ENCODE measurements at regions not wholly inside any gene's neighbourhood (a gene's known extent, or its start where the extent isn't known, plus 50 kb on each side); places are given as distances from the start of the nearest gene placed in this dataset.
"Not testable (repeated sequence)": the region's sequence is repeated elsewhere in the genome, so short reads cannot be mapped to it uniquely, and the experiment has no call there.

DNA sequence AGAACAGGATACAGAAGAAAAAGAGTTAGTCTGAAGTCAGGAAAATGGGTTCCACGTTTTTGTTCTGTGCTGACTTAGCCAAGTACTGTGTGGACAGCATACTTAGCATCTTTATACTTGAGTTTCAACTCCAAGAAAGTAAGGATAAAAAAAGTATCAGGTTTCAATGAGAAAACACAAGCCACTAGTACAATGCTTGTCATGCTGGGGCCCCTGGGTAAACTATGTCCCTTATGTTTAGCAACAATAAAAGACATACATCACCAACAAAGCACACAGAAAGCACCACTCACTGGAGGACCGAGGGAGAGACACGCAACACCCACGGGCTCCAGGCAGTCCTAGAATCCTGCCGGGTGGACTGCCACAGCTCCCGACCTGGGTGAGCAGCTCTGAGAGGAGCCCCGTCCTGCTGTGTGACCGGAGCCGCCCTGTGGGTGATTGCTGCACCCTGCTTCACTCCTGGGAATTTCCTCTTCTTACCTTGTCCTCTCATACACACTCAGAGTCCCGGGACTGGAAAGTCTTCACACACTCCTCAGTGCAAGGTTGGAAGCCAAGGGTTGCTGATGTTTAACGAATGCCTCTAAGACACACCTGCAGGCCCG, 890.5 kb downstream of the BRD1 start:
- DNase-seq = no peak

DNA sequence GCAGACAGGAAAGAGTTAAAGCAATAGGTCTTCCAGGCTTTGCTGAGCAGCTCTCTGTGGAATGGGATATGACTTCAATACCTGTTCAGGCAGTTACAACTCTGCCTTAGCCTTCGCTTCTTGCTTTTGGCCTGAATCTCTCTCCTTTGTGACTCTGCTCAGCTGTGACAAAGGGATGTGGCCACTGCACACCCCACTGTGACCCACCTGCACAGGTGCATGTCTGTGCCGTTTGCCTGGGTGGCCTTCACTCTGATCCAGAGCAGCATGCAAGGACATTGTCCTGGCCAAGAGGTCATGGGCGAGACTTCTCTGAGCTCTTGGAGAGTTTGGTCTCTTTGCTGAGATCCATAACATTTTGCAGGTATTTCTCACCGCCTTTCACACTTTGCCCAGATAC, 891.3 kb downstream of the BRD1 start:
- no peak for DNase-seq

DNA sequence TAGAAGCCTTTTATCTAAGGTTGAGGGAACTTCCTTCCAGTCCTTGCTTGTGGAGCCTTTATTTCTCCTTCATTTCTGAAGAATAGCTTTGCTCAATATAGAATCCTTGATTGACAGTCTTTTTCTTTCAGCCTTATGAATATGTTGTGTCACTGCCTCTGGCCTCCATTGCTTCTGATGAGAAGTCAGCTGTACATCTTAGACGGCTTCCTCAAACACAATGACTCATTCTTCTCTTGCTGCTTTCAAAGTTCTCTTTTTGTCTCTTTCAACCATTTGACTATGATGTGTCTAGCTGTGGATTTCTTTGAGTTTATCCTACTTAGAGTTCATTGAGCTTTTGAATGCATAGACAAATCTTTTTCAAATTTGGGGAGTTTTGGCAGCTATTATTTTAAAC, 893.2 kb downstream of the BRD1 start:
- DNase-seq = no peak

DNA sequence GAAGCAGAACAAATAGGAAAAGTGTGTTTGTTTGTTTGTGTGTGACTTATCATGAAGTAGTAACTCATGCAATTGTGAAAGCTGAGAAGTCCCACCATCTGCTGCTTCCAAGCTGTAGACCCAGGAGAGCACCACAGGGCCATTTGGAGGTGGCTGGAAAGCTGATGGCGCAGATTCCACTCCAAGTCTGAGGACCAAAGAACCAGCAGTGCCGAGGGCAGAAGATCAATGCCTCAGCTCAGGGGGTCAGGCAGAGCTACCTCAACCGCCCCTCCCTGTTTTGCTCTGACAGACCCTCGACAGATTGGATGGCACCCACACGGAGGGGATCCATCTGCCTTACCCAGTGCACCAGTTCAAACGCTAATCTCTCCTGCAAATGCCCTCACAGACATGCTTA, 896.2 kb downstream of the BRD1 start:
- DNase-seq = no peak

DNA sequence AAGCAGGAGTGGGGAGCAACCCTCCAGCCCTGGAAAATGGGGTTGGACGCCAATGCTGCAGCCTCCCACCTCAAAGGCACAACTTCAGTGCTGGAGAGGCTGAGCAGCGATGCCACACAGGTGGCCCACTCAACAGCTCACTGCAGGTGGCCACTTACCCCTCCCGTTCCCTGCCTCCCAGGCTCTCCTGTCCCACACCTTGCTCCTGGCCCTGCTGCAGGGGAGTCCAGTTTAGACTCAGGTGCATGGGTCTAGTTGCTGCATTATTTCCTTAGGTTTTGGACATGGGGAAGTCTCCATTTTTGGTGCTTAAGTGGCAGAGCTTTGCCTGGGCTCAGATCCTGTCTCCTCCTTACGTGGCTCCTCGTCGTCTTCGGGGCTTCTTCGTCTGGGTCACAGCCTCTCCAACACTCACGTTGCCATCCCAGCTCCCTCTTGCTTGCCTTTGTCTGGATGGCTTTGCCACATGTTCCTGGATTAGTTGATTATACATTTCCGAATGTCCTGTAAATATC, 898.3 kb downstream of the BRD1 start:
- no peak for DNase-seq

DNA sequence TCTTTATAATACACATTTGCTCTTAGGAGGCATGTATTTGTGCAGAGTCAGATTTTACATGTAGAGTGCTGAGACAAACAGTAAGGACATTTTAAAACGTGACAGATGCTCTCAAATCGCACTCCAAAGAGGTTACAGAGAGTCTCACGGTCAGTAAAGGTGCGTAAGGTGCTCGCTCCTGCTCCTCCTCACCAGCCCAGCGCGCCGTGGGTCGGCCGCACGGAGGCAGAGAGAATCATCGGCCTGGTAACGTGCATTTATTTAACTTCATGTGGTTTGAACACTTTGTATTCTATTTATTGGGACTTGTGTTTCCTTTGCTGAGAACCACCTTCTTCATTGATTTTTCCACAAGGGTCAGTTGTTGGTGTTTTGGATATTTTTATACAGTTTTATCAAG, 900.1 kb downstream of the BRD1 start:
- no peak for DNase-seq

DNA sequence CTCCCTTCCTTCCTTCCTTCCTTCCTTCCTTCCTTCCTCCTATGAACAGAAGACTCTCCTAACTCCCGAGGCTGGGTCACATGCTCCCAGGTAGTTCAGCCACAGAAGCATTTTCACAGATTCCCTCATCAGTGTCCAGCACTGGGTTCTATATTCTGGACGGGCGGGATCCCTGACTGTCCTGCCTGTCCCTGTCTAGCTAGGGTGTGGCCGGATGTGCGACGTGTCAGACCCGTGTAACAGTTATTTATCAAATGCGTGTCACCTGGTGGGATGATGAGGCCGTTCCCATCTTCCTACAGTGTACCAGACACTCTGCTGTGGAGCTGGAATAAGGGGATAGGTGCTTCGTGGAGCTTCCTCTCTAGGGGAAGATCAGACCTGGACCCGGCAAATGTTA, 901.0 kb downstream of the BRD1 start:
- DNase-seq = no peak

DNA sequence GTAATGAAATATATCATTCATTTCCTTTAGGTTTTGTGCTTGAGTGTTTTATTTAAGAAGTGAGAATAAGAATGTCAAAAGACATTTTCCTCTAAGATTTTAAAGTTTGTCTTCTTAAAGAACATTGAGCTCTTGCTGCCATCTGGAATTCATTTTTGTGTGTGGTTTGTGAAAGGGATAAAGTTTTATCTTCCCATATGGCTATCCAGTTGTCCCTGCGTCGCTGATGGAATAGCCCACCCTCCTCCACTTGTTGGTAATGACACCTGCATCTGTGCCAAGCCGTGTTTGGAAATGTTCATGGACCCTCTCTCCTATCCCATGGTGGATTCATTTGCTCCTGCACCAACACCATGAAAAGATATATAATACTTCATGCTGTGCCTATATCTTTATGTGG, 901.5 kb downstream of the BRD1 start:
- no peak for DNase-seq

DNA sequence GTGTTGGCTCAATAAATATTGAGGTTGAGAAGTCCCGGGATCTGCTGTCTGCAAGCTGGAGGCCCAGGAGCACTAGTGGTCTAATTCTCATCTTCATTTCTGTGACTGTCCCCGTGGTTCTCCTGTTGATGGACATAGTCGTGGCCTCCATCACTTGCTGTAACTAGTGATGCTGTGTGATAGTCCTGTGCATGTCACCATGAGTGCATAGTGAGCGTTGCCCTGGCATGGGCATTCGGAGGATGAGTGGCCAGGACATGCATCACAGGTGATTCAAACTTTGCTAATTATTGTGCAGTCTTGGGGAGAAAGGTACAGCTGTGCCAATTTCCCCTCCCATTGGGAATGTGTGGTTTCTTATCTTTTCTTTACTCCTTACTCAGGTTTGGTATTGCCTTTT, 902.2 kb downstream of the BRD1 start:
- DNase-seq = no peak

DNA sequence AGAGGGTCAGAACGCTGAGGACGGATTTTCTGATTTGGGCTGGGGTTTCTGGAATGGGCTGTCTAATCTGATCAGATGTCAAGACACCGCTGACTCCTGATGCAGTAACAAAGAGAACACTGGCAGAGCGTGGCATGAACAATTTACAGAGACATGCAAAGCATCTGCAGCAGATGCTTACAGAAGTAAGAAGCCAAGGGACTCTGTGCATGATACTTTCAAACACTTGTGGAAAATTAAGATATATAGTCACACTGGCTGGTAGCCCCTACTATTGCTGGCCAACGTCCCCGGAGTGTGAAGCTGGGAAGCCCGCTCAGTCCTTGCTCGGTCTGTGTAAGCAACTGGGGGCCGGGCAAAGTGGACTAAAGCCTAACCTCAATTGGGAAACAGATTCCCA, 903.7 kb downstream of the BRD1 start:
- no peak for DNase-seq

DNA sequence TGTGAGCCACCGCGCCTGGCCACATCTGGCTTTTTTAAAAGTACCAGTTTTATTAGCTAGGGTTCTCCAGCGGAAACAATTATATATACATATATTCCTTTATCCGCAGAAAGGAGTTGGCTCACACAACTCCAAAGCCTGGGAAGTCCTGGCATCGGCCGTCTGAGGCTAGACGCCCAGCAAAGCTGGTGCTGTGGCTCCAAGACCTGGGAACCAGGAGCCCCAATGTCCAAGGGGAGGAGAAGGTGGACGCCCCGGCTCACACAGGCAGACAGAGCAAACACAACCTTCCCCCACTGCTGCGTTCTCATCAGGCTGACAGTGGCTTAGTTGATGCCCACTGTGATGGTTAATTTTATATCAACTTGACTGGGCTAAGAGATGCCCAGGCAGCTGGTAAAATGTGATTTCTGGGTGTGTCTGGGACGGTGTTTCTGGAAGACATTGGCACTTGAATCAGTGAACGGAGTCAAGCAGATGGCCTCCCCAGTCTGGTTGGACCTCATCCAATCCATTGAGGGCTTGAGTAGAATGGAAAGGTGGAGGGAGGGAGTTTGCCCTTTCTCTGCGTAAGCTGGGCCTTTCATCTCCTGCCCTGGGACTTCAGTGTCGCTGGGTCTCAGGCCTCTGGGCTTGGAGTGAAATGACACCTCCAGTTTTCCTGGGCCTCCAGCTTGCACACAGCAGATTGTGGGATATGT, 904.4 kb downstream of the BRD1 start:
- DNase-seq = no peak

DNA sequence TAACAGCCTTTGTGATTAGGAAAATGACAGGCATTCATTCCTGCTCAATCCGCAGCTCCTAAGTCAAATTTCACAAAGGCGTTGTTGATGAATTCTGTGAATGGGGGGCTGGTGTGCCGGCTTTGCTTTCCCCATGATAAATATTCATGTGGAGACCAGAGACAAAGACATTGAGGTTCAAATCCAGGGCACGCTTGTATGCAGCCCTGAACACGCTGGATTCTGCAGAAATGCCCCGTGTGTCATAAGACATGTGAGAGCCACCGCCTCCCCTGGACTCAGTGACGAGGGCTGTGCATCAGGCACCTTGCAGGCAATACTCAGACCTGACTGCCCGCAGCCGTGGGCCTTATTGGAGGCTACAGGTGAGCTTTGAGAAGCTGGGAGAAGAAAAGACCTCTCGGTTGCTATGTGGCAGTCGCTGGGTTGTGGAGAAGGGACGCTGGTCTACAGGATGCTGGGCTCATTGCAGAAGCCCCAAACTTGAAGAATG, 906.2 kb downstream of the BRD1 start:
- no peak for DNase-seq

DNA sequence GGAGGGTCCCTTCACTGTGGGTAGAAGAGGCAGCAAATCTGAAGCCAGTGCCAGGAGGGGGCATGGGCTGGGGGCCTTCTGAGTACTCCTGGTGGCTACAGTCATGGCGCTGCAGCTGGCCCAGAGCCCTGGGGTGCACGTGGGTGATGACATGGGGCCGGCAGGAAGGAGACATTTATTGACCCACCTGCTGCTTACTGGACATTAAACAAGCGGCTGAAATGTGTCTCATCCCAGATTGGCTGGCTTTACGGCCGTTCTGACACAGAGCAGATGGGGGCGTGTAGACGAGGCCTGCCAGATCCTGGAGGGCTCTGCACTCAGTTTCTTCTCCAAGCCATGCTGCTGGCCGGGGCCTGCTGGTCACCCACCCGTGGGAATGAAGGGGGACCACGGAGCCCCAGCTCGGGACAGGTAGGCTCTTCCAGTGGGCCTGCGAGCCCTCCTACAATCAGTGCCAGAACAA, 906.9 kb downstream of the BRD1 start:
- DNase-seq = no peak

DNA sequence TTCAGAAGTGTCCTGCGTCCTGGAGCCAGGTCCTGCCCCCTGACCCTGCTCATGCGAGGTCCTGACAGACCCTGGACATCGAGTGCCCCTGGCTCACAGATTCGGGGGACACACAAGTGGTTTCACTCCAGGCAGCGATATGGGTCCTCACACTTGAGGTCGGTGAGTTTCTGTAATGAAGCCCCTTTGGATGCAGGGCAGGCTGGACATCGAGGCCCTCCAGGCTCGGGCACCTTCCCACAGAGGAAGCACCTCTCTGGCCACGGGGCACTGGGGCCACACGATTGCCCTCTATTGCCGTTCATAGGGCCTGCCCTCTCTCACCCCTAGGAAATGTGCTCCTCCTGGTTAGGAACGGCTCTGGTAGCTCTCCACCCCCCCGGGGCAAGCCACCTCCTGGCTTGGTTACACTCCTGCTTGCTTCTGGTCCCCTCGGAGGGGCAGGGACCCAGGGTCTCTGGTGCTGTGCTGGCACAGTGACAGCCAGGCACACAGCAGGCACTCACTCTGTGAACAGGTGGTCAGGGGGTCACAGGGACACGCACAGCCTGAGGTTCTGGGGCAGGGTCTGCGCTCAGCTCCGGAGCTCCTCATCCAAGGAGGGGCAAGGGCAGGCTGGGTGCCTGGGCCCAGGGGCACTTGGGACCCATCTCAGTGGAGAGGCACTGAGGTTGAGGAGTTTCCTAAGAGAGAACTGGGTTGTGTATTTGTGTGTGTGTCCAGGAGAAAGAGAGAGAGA, 907.7 kb downstream of the BRD1 start:
- DNase-seq = no peak

DNA sequence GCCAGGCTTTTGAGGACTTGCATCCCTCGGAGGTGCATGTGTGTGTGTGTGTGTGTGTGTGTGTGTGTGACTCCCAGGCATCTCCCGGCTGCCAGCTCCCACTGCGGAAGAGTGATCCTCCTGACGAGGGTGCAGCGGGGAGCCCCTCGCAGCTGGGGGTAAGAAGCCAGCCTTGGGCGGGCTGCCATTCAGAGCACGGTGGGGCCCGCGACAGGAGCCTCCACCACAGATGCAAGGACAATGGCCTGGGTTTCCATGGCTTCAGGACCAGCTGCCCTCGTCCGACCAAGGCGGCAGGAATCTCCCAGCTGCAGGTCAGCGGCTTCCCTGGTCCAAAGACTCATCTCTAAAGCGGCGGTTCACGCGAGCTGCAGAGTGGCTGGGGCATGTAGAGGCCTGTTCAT, 908.5 kb downstream of the BRD1 start:
- no peak for DNase-seq

DNA sequence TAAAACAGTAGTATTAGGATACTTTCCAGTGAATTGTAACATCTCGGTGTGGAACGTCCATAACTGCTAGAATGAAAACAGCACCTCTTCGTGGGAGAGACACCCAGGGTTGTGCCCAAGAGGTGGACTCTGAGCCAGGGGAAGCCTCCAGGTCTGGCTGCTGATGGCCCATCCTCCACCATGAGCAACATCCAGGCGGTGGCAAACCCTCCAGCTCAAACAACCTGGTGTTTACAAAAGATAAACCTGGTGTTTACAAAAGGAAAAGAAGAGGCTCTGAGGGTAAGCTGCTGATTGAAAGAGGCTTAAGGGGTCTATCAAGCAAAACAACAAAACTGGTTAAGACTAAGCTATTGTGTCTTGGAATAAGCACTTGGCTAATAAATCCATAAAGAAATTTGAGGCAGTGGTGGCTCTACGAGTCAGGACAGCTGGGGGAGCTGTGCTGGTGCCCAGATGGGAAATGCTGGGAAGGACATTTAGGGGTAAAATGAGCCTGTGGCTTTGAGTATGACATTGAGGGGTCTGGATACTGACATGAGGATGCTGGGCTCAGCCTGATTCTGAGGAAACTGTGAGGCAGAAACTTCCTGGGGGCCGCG, 909.0 kb downstream of the BRD1 start:
- no peak for DNase-seq

DNA sequence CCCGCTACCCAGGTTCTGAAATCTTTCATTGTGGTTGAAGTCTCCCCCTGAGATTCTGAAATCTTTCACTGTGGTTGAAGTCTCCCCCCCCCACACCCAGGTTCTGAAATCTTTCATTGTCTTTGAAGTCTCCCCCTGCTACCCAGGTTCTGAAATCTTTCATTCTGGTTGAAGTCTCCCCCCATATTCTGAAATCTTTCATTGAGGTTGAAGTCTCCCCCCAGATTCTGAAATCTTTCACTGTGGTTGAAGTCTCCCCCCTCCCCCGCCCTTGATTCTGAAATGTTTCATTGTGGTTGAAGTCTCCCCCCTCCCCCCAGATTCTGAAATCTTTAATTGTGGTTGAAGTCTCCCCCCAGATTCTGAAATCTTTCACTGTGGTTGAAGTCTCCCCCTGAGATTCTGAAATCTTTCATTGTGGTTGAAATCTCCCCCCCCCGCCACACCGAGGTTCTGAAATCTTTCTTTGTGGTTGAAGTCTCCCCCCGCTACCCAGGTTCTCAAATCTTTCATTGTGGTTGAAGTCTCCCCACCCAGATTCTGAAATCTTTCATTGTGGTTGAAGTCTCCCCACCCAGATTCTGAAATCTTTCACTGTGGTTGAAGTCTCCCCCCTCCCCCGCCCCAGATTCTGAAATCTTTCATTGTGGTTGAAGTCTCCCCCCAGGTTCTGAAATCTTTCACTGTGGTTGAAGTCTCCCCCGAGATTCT, 915.2 kb downstream of the BRD1 start:
- DNase-seq = peak; percentile 8

DNA sequence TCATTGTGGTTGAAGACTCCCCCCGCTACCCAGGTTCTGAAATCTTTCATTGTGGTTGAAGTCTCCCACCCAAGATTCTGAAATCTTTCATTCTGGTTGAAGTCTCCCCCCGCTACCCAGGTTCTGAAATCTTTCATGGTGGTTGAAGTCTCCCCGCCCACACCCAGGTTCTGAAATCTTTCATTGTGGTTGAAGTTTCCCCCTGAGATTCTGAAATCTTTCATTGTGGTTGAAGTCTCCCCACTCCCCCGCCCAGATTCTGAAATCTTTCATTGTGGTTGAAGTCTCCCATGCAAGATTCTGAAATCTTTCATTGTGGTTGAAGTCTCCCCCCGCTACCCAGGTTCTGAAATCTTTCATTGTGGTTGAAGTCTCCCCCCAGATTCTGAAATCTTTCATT, 916.0 kb downstream of the BRD1 start:
- not testable (repeated sequence) for DNase-seq

DNA sequence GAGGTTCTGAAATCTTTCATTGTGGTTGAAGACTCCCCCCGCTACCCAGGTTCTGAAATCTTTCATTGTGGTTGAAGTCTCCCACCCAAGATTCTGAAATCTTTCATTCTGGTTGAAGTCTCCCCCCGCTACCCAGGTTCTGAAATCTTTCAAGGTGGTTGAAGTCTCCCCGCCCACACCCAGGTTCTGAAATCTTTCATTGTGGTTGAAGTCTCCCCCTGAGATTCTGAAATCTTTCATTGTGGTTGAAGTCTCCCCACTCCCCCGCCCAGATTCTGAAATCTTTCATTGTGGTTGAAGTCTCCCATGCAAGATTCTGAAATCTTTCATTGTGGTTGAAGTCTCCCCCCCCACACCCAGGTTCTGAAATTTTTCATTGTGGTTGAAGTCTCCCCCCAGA, 916.6 kb downstream of the BRD1 start:
- not testable (repeated sequence) for DNase-seq

DNA sequence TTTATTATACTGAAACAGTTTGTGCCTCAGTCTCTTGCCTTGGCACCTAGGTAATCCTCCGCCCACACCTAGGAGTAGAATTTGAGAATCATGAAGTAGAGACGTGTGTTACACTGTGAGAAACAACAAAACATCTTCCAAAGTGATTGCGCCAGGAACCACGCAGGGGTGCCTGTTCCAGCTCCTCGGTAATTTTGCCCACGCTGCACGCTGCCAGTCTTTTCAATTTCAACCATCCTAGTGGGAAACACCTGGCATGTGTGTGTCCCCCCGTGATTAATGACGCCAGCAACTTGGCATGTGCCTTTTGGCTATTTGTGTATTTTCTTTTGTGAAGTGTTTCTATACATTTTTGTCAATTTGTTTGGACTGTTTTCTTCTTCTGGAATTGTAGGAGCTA, 919.1 kb downstream of the BRD1 start:
- DNase-seq = no peak

DNA sequence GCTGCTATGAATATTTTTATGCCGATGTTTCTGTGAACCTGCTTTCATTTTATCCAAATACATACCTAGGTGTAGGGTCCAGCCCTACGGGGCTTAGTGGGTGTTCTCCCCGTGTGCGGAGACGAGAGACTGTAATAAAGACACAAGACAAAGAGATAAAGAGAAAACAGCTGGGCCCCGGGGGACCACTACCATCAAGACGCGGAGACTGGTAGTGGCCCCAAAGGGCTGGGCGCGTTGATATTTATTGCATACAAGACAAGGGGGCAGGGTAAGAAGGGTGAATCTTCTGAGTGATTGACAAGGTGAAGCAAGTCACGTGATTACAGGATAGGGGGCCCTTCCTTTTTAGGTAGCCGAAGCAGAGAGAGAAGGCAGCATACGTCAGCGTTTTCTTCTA, 920.1 kb downstream of the BRD1 start:
- no peak for DNase-seq

DNA sequence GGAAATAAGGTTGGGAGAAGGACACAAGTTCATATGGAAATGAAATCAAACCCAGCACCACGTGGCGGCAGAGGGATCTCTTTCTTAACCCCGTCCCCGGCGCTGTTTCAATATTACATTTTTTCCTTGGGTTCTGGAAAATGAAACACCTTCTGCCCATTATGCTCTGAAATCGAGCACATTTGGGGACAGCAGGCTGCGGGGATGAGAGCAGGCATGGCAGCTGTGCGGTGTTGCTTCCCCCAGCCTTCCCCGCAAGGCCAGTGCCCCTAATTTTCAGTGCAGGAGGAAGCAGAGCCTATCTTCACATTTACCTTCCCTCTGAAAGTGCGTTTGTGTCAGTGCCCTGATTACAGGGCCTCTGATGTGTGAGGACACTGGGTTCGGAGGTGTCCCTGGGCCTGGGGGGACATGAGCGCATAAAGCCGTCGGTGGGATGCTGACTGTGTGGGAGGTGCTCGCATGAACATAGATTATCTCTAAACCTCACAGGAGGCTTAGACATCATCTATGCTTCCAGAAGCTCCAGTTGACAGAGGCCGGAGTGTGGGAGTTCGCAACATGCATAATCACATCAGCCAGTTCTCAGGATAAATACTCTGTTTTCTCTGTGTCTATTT, 921.3 kb downstream of the BRD1 start:
- no peak for DNase-seq

Measured in CD4-positive, alpha-beta T cell treated with Interleukin-17A for 4 hours (primary cell).